HG03378 (cell line): ENCODE measurements at regions not wholly inside any gene's neighbourhood (a gene's known extent, or its start where the extent isn't known, plus 50 kb on each side); places are given as distances from the start of the nearest gene placed in this dataset.

ENCODE experiments used
- ATAC-seq: cut with Tn5 transposase; IDR thresholded peaks from one replicate; pipeline ENCODE4 v1.9.1; 2021; ENCODE audit warnings: mild to moderate bottlenecking, moderate library complexity; ENCODE audit not compliant: unreplicated experiment

DNA sequence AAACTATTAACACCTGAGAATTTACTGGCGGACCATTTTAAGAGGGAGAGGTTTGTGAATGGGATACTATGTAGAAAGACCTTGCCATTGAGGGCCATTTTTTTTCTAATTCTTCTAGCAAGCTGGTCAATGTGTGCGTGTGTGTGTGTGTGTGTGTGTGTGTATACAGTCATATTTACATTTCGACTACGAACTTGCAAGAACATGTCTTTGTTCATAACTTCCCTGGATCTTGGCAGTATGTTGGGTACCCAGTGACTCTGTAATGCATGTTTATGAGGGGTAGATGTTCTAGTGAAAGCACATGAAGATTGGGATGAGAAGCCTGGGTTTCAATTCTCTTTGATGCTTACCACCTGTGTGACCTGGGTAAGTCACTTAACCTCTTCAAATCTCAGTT, 133.6 kb downstream of the UBE2E3 start:
- no peak for ATAC-seq

DNA sequence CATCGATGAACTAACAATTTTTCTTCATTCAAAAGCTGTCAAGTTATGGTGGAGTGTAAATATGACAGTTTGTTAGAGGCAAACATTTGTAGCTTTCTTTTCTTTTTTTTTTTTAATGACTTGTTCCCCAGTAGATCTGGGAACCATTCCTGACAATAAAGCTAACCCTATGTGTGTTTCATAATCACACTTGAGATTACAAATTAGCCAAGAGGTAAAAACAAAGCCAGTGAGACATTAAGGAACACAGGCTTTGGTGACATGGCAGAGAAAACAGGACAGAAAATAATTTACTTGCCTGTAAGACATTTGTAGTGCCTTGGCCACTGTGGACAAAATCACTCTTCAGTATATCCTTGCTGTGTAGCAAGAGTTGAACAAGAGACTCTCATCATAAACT, 135.9 kb downstream of the UBE2E3 start:
- ATAC-seq, result no peak

DNA sequence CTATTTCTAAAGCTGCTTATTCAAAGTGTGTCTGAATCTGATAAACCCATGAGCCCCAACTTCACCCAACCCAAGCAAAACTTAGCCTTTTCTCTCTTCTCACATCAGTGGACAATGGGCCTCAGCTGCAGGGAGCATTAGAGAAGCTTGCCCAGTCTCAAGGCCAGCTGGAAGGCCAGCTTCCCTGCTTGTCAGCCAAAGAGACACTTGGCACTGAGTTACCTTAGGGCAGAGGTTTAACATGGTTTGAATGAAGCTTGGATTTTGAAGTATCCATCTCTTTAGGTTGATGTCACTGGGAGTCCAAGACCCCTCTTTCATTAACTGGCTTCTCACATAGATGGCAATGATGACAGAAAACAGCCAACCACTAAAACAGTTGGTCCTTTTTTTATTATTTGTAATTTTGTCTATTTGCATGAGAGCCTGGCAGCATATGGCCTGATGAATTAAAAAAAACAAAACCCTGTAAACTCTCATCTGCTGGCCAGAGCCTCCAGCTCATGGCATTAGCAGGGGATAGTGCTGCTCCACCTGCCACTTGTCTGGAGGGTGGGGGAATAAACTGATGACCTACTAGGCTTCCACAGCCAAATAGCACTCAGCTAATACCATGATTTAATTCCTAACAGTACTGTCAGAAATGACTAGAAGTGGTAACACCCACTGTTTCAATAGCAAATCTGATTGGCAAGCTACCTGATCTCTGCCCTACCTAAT, 137.0 kb downstream of the UBE2E3 start:
- ATAC-seq, result no peak

DNA sequence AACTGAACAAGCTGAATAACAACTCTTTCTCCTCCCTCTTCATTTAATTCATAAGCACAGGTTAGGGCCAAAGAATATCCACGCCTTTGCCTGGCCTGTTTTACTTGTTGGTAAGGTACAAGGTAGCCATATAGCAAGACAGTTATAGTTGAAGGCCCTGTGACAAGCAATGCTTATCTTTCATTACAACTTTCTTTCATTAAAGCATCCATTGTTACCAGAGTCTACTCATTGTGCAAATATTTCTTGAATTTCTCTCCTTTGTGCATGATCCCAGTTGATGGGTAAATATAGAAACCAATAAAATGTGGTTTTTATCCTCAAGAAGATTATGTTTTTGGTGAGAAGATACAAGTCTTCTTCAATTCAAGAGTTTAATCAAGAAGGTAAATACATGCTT, 140.2 kb downstream of the UBE2E3 start:
- no peak for ATAC-seq

DNA sequence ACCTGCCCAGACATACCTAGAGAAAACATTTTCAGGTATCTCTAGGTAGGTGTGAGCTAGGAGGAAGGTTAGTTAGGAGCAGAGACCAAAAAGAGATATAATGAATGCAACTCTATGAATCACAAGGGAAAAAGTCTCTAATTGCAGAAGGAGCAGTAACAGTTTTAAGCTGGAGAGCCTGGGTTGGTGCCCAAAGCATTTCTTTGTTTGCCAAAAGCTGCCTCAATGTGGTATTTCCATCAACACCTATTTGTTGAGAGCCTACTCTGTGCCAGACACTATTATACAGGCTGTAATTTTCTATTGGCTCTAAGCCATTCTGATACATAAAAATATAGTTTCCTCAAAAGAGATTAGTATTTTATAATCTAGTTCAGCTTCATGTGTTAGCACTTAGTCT, 141.6 kb downstream of the UBE2E3 start:
- ATAC-seq, result no peak

DNA sequence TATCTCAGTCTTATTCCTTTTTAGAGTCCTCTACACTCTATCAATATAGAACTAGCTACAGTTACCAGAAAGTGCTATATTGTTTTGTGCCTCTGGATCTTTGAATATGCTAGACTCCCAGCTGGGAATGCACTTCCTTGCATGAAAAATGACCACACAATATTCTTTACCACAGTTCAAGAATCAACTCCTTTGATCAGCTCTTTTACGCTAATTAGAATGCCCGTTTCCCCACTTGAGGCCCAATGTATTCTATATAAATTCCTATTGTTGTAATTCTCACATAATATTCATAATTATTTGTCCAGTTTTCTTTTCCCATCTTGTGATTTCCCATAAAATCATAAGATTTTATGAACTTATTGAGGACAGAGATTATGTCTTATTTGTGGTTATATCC, 142.2 kb downstream of the UBE2E3 start:
- no peak for ATAC-seq

DNA sequence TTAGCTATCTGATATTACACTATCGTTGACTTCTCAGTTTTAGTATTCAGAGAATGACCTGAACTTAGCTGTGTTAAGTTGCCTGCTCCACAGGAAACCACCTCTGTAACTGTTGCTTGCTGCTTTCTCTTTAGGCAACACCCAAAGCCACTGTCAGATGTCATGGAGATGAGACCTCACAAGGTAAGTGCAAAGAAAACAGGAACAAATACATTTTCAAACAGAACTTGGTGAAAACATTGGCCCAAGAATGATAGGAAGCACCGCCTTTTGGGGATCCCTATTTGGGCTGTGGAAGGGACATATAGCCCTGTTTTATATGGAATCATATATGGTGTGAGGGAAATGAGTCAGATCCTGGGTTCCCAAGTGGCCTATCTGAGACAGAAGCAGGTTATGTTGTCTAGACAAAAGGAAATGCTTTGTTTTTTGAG, 143.4 kb downstream of the UBE2E3 start:
- peak; percentile 94 for ATAC-seq

DNA sequence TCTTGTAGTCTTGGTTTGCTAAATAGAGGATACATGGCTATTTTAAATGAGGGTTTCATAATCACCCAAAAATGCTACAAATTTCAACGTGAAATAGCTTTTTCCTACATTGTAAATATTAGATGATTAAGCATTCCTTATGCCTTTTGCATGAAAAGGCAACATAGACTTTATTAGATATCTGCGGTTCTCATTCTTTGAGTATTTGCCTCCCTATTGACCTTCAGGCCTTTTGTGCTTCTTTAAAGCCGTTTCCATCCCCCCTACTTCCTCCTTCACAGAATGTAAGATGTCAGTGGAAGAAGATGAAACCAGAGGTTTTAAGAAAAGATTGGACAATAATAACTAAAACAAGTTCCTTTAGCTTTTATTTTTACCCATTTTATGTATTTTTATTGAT, 144.1 kb downstream of the UBE2E3 start:
- ATAC-seq, result no peak

DNA sequence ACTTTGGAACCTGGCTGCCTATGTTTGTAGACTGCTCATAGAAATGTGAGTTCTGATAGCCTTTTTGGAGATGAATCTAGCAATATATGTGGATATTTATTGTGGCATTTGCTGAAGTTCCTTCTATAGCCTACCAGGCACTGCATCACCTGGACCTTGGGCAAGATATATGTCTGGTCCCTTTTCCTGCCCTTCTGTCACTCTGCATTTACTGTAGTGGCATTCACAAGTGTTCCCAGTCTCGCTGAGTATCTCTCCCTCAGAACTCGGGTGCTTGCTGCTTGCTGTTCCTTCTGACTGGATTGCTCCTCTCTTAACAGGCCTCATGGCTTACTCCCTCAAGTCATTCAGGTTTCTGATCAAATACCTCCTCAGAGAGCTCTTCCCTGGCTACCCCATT, 145.0 kb downstream of the UBE2E3 start:
- no peak for ATAC-seq

DNA sequence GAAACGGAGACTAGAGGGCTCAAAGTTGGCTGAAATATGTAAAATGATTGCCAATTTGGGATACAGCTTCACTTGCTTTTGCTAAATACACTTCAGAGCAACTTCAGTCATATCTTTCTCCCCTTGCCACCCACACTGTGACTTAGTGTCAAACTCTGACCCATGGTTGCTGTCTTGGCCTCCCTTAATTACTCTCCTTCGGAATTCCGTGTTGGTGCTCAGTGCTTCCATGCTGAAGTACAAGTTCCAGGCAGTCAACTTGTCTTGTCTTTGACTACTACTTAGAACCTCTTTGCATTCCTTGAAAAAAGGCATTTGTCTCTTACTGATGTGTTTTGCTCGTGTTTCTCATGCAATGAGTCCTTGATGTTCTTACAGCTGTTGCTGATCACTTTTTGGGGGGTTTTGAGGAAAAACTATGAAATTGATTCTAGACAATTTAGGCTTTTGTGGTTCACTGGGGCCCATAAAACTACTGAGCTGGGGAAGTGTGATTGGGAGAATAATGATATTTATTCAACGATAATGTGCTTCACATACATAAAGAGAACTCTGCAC, 146.0 kb downstream of the UBE2E3 start:
- no peak for ATAC-seq

DNA sequence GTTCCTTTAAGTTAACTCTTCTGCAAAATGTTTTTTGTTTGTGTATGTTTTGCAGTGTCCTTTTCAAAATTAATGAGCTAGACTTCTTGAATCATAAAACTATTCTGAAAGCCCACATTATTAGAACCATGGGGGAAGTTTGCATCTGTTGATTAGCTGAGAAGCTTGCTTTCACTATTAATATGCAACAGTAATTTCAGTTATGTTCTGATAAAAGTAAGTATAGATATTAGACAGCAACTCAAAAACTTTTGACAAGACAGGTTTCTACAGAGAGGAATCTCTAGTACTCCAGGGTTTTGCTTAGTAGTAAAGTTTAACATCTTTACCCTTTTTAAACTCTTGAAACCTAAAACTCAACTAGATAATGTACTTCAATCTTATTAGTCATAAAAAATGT, 147.8 kb downstream of the UBE2E3 start:
- ATAC-seq, result peak; percentile 75

DNA sequence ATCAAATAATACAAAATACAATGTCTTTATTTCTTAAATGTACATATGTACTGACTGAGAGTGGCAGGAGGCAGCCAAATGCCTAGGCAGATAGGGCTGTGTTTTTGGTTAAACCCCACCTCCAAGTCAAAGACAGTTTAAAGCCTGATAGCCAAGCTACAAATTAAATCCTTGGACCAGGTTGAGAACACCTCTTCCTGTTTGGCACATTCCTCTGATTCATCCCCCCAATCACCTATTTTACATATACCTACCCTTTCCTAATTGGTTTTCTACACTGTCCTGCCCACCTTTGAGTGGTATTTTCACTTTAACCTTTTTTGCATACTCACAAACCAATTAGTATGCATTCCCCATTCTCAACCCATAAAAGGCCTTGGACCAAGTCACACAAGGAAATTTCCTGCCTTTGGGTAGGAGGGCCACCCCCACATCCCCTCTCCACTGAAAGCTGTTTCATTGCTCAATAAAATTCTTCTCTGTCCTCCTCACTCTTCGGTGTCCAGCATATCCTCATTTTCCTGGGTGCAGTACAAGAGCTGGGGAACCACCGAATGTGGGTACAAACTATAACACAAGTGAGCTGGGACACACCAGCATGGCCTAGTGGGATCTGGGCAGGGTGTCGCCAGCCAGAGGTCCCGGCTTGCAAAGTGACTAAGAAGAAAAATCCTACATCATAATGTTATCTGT, 149.1 kb downstream of the UBE2E3 start:
- ATAC-seq, result no peak

DNA sequence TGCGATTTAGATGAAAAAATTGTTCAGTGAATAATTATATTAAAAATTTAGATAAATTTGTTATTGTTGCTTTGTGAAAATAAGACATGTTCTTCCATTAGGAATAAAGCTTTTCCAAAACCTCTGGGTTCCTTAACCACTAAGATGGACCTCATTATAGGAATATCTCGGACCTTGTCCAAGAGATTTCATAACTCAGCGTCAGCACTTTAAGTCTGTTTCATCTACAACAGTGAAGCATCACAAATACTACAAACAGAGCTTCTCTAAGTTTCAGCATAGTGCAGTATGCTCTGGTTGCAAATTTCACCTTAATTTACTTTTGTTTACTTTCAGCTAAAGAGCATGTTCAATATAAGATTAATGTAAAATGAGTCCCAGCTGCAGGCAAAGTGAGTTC, 150.3 kb downstream of the UBE2E3 start:
- no peak for ATAC-seq

DNA sequence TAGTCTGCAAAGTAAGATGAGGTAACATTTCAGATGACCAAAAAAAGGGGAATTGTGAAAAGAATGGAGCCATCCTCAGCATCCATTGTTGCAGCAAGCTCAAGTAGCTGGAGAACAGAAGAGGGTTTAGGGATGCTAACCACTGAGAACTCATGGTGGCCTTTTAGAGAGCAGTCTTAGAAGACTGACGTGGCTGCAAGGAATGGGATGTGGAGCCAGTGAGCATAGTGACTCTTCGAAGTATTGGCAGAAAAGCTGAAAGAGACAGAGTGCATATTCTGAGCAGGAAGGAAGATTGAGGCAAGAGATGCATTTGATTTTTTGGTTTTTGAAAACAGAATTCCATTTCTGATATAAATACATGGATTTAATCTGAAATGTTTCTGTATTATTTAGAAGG, 151.2 kb downstream of the UBE2E3 start:
- no peak for ATAC-seq

DNA sequence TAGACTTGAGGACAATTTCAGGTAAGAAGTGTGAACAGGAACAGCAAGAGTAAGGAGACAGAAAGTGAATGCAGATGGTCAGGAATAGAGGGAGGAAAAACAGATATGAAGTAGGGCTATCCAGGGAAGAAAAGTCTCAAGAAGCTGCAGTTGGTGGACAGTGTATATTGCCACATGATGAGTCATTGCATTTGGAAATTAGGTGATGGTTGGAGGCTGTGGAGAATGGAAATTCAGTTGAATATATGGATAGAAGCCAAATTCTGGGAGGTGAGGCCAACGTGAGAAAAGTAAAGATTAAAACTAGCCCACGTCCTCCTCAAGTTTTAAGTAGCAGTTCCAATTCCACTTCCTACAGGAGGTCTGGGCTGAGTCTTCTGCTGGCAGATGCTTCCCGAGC, 158.4 kb downstream of the UBE2E3 start:
- ATAC-seq, result no peak

DNA sequence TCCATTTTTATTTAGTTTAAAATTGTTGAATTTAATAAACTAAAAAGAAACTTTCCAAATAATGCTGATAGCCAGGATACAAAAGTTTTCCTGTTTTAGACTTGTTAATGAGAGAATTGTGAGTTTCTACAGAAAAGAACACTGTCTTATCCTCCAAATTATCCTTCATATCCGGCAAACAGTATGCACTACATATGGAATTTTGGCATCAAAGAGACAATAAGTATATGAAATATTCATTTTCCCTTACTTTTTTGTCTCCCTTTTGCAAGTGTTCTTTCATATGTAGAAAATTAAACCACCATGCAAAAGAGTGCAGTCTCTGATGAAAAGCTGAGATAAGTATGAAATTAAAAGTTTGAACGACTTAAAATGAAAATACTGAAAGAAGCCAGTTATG, 159.4 kb downstream of the UBE2E3 start:
- ATAC-seq, result no peak

DNA sequence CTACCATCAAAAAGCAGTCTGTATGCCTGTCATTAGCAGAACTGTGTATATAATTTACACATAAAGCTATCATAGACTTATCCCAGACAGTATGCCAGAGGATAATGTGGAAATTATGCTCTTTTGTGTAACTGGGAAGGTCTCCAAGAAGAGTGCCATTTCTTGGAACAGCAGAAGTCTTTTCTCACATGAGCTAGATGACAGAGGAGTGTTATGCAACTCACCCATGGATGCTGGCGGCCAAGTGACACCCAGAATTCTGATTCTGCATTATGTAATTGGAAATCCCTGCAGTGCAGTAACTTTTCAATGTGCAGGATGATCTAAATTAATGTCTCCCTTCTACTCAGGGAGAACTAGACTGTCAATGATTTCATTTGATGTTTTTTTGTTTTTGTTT, 160.0 kb downstream of the UBE2E3 start:
- ATAC-seq, result no peak

DNA sequence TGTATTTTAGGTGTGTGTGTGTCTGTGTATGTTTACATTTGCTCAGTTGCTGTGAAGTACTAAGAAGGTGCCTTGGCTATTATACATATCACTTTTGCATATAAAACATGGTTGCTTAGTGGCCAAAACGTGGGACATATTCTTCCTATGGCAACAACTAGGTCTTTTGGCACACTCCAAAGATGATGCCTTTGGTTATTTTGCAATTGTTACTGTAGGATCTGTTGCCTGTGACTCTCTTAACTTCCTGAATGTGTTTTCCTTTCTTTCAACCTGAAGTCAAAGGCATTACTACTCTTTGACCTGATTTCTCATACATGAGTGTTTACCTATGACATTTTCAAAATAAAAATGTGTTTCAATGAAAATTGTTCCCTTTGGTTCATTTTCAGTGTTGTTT, 160.5 kb downstream of the UBE2E3 start:
- no peak for ATAC-seq

DNA sequence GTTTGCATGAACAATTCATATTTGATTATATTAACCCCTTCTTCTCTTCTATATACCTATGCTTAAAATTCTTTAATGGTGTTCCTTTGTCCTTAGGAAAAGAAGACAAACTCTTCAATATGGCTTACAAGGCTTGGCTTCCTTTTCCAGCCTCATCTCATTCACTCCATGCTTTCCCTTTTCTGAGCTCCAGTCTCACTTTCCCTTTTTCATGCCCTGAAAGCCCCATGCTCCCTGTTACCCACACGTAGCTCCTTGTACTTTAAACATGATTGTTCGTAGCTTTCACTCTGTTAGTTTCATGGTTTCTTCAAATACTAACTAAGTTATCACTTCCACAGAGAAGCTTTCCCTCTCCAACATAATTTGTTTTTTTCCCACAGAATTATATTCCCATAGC, 161.3 kb downstream of the UBE2E3 start:
- ATAC-seq, result no peak

DNA sequence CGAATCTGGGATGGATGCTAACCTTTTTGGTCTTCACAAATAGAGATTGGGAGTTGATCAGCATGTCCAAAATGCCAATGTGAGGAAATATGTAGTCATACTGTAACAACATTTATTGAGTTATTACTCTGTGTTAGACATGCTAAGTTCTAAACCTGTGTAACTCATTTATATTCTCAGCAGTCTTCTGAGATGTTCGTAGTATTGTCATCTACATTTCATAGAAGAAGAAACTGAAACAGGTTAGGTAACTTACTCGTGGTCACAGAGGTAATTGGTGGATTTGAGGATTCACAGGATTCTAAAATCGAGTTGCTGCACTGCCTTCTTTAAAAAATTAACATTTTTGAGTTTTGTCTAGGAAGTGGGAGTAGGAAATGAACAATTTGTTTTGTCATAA, 162.1 kb downstream of the UBE2E3 start:
- ATAC-seq, result no peak

DNA sequence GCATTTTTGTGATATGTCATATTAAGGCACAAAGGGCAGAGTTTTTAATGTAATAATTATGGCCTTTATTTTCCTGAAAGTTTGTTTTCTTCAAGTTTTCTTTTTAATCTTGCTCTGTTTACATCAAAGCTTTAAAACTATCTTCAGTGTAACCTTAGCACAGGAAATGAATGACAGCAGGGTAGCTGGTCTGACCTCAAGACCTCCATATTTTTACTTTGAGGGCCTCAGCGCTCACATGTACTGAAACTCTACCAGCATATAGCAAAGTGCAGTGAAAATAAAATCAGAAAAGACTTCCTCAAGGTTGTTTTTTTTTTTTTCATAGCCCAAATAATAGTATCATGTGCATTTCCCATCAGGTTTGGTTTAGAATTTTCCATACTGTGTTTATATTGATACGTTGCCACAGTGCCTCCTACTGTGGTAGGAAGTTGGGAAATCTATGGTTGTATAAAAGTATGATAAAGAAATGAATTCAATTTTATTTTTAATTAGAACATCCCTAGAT, 163.4 kb downstream of the UBE2E3 start:
- ATAC-seq, result no peak

DNA sequence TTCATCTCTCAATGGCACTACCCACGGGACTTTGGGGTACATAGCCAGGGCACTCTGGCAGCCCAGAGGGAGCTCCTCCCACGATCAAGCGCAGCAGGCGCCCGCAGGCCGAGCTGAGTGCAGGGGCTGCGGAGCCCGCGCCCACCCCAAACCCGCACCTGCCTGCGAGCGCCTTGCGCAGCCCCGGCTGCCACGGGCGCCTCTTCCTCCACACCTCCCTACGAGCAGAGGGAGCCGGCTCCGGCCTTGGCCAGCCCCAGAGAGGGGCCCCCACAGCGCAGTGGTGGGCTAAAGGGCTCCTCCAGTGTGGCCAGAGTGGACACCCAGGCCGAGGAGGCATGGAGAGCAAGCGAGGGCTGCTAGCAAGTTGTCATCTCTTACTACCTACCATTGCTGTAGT, 165.2 kb downstream of the UBE2E3 start:
- ATAC-seq, result no peak
